ENCODE measurements at regions not wholly inside any gene's neighbourhood (a gene's known extent, or its start where the extent isn't known, plus 50 kb on each side); places are given as distances from the start of the nearest gene placed in this dataset.
"Not testable (repeated sequence)": the region's sequence is repeated elsewhere in the genome, so short reads cannot be mapped to it uniquely, and the experiment has no call there.

DNA sequence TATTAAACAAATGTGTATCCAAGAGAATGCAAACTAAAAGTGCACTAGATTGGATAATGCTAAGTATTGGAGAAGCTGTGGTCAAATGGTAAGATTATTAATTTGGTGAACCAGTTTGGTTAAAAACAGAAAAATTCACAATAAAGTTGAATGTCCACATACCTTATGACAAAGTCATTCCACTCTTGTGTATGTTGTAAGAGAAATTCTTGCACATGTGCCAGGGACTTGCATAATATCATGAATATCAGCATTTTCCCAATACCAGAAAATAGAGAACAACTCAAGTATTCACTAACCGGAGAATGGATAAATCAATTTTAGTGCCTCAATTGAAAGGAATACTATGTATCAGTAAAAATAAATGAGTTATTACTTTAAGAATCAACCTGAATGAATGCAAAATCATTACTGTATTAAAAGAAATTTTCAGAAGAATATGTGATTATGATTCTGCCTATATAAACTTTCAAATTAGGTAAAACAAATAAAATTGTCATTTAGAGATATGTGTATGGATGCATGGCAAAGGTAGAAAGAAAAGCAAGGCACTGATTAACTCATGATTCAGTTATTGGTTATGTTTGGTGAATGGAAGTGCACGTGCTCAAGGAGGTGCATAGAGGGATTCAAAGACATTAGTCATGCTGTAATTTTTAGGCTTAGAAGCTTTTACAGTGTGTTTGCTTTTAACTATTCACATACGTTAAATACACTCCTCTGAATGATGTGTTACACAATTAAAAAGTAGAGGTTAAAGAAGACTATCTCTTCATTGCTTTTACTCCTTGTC lies 217.4 kb upstream of the KCNK2 start:
- no peak for DNase-seq

- not testable (repeated sequence) for DNase-seq
Measured at GRCh38 chr1:214870426-214870825, 212.1 kb upstream of the KCNK2 start.

GRCh38 chr1:214880956-214881355 lies 201.6 kb upstream of the KCNK2 start:
- no peak for DNase-seq

GRCh38 chr1:214882616-214883015 lies 199.9 kb upstream of the KCNK2 start:
- no peak for DNase-seq

DNA sequence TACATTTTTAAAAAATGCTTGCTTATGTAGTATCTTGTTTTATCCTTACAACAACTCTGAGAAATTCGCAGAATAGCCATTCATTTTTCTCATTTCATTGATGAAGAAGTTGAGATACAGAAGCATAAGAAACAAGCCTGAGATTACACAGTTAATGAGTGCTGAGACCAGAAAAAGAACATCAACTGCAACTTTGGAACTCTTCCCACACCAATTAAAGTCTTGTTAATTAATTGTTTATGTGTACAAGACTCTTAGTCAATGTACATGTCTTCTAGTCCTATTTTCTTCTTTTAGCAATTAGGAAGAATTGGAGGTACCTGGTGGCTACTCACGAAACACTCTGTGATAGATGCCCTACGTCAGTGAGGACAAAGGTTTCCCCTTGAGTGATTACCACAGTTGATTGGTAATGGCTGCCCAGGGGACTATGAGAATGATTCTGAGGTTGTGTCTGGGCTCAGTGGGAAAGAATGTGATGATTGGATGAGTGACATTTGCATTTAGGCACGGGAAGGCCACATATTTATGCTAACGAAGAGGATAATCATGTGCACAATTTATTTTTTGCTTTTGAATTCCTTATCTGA lies 187.4 kb upstream of the KCNK2 start:
- DNase-seq: no peak

GRCh38 chr1:214896921-214897320 lies 185.6 kb upstream of the KCNK2 start:
- no peak for DNase-seq

DNA sequence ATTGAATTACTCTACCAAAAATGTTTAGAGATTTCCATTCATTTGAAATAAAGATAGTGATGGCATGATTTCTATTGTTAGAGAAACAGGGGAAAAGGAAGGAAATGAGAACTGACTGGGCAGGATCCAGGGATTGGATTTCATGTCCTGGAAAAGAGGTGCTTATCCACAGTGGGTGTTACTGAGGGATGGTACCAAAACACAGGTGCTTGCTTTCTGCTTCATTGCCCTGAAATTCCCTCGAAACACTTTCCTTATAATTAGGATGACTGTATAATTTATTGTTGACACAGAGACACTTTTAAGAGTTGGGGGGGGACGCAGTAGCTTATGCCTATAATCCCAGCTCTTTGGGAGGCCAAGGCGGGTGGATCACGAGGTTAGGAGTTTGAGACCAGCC lies 185.0 kb upstream of the KCNK2 start:
- no peak for DNase-seq

GRCh38 chr1:214898161-214898560 lies 184.4 kb upstream of the KCNK2 start:
- no peak for DNase-seq

- DNase-seq: no peak
Measured at GRCh38 chr1:214898718-214899117, 183.8 kb upstream of the KCNK2 start.

GRCh38 chr1:214899908-214900460 lies 182.6 kb upstream of the KCNK2 start:
- no peak for DNase-seq

DNA sequence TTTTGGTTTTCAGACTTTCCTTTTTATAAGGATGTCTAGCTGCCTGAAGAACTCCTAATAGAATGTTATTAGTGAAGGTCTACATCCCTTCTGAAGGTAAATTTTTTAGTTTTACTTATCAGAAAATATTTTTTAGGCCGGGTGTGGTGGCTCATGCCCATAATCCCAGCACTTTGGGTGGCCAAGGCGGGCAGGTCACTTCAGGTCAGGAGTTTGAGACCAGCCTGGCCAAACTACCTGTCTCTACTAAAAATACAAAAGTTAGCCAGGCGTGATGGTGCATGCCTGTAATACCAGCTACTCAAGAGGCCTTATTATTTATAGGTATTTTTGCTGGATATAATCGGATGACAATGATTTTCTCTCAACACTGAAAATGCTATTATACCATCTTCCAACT lies 181.9 kb upstream of the KCNK2 start:
- DNase-seq: no peak

DNA sequence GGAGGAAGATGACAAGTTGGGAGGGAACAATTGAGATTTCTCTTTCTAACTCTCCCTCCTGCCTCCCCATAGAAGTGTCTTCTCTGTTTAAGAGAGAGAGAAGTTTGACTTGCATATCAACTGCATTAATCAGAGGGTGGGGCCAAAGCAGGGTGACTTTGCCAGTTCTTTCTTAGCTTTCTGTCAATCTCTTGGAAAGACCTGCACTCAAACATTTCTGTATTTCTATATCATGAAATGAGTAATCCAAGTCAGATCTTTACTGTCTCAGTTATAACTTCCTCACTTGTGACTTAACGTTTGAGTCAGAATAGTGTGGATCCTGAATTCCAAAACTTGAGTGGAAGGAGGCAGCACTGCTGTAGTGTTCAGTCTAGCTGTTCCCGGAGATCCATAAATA lies 180.8 kb upstream of the KCNK2 start:
- no peak for DNase-seq

- no peak for DNase-seq
Measured at GRCh38 chr1:214902636-214903320, 179.8 kb upstream of the KCNK2 start.

DNA sequence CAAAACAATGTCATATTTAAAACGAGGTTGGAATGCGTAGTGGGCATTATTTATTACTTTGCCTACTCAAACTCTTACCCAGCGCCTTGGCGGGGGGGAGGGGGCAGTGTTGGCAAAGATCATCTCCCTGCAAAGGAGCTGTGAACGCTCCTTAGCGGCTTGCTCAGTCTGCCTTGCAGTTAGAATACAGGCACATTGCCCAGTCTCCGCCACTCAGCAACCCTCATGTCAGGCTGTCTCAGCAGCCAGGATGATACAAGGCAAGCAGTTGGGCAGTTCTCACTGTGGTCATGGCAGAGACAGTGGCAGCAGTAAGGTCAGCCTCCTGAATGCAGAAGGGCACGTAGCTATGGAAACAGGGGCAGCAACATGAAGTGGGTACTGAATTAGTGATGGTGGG lies 170.4 kb upstream of the KCNK2 start:
- no peak for DNase-seq

DNA sequence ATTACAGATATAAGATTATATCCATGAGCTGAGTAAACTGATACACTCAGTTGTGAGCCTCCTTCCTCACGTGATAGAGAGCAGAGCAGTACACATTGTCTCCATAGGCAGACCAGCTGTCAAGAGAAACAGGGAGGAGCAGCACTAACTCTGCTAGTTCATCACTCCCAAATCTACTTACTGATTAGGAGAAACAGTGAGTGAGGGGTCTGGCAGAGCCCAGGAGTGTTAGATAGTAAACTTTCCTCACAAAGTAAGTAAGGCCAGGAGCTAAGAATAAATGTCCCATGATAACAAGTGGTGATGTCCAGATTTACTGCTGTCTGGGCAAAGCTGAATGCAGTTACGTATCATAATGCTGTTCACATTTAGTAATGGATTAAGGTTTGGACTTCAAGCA lies 168.6 kb upstream of the KCNK2 start:
- no peak for DNase-seq

- DNase-seq: no peak
Measured at GRCh38 chr1:214917081-214917635, 165.4 kb upstream of the KCNK2 start.

GRCh38 chr1:214918745-214919144 lies 163.8 kb upstream of the KCNK2 start:
- no peak for DNase-seq

- DNase-seq: no peak
Measured at GRCh38 chr1:214920337-214920736, 162.2 kb upstream of the KCNK2 start.

DNA sequence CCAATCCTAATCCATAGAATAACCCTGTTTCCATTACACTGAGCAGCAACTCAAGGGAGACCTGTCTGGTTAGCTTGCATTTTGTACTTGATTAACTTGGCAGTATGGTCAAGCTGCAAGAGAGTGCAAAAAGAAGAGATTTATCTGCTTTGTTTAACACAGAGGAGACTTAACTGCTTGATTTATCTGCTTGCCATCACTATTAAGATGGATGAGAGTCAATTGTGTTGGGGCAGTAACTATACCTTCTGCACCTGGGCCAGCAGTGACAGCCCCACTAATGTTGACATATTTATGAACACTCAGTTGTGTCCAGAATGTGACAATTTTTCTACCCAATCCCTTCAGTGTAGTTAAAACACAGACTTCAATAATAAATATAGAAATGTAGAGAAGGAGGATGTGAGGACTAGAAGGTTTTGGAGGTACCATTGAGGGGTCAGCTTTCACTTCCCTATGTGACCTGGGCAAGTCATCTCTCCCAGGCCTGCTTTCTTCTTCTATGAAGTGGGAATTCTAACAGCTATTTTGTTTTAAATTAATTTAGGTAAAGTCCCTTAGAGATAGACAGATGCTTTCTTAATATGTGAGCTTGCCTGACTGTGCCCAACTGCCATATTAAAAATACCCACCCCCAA lies 159.1 kb upstream of the KCNK2 start:
- DNase-seq: no peak

GRCh38 chr1:214927796-214928195 lies 154.7 kb upstream of the KCNK2 start:
- DNase-seq: no peak

GRCh38 chr1:214928574-214928973 lies 154.0 kb upstream of the KCNK2 start:
- DNase-seq: no peak

- DNase-seq: peak in 1 of 2 donors; percentile 9
Measured at GRCh38 chr1:214933375-214933774, 149.2 kb upstream of the KCNK2 start.

GRCh38 chr1:214934045-214934444 lies 148.5 kb upstream of the KCNK2 start:
- no peak for DNase-seq

All from stimulated activated CD4-positive, alpha-beta T cell treated with anti-CD3 and anti-CD28 coated beads, Interleukin-2, amount 100 ng/mL, for 48 hours (primary cell).